ENCODE measurements at regions not wholly inside any gene's neighbourhood (a gene's known extent, or its start where the extent isn't known, plus 50 kb on each side); places are given as distances from the start of the nearest gene placed in this dataset.
A peak's percentile ranks its signal among the peaks of the same experiment; 100 is the strongest.

- Histone ChIP-seq H3K36me3 (ENCODE audit: control insufficient read depth in 2 of 2, insufficient read depth in 2 of 2, low read length in 2 of 2) (no peaks in the 10 kb centered on the region), H3K9ac (ENCODE audit: low read depth in 1 of 2, low read length in 2 of 2) (no peak overlapping the region), H3K4me3 (ENCODE audit: low read length in 2 of 2) (no peak overlapping the region), H3K27ac (ENCODE audit: low read depth in 2 of 2, low read length in 2 of 2) (no peak overlapping the region), H3K4me1 (ENCODE audit: control insufficient read depth in 2 of 2, insufficient read depth in 2 of 2, low read length in 2 of 2) (no peaks in the 10 kb centered on the region), H3K27me3 (ENCODE audit: control insufficient read depth in 2 of 2, insufficient read depth in 2 of 2, low read length in 2 of 2) (no peaks in the 10 kb centered on the region), H3K9me3 (ENCODE audit: control insufficient read depth in 2 of 2, low read length in 2 of 2) (no peaks in the 10 kb centered on the region)
These were observed 251.9 kb downstream of the SEC23A start for GRCh38 chr14:38851111-38851510.

GRCh38 chr14:38850664-38851063, 252.4 kb downstream of the SEC23A start:
- Histone ChIP-seq H3K36me3 (ENCODE audit: control insufficient read depth in 2 of 2, insufficient read depth in 2 of 2, low read length in 2 of 2) (no peaks in the 10 kb centered on the region), H3K4me3 (ENCODE audit: low read length in 2 of 2) (no peak overlapping the region), H3K9me3 (ENCODE audit: control insufficient read depth in 2 of 2, low read length in 2 of 2) (no peaks in the 10 kb centered on the region), H3K27me3 (ENCODE audit: control insufficient read depth in 2 of 2, insufficient read depth in 2 of 2, low read length in 2 of 2) (no peaks in the 10 kb centered on the region), H3K4me1 (ENCODE audit: control insufficient read depth in 2 of 2, insufficient read depth in 2 of 2, low read length in 2 of 2) (no peaks in the 10 kb centered on the region), H3K27ac (ENCODE audit: low read depth in 2 of 2, low read length in 2 of 2) (no peak overlapping the region), H3K9ac (ENCODE audit: low read depth in 1 of 2, low read length in 2 of 2) (no peak overlapping the region)

GRCh38 chr14:38848243-38848935, 254.6 kb downstream of the SEC23A start:
- no peaks in the 10 kb centered on the region for H3K9me3 ChIP-seq (ENCODE audit: control insufficient read depth in 2 of 2, low read length in 2 of 2)
- H3K9ac ChIP-seq (ENCODE audit: low read depth in 1 of 2, low read length in 2 of 2): no peak overlapping the region
- no peaks in the 10 kb centered on the region for H3K36me3 ChIP-seq (ENCODE audit: control insufficient read depth in 2 of 2, insufficient read depth in 2 of 2, low read length in 2 of 2)
- no peak overlapping the region for H3K27ac ChIP-seq (ENCODE audit: low read depth in 2 of 2, low read length in 2 of 2)
- H3K4me1 ChIP-seq (ENCODE audit: control insufficient read depth in 2 of 2, insufficient read depth in 2 of 2, low read length in 2 of 2): no peaks in the 10 kb centered on the region
- no peak overlapping the region for H3K4me3 ChIP-seq (ENCODE audit: low read length in 2 of 2)
- no peaks in the 10 kb centered on the region for H3K27me3 ChIP-seq (ENCODE audit: control insufficient read depth in 2 of 2, insufficient read depth in 2 of 2, low read length in 2 of 2)

- no peaks in the 10 kb centered on the region for H3K4me1 ChIP-seq (ENCODE audit: control insufficient read depth in 2 of 2, insufficient read depth in 2 of 2, low read length in 2 of 2)
- H3K9ac ChIP-seq (ENCODE audit: low read depth in 1 of 2, low read length in 2 of 2): no peak overlapping the region
- no peak overlapping the region for H3K4me3 ChIP-seq (ENCODE audit: low read length in 2 of 2)
- H3K27ac ChIP-seq (ENCODE audit: low read depth in 2 of 2, low read length in 2 of 2): no peak overlapping the region
- H3K9me3 ChIP-seq (ENCODE audit: control insufficient read depth in 2 of 2, low read length in 2 of 2): no peaks in the 10 kb centered on the region
- no peaks in the 10 kb centered on the region for H3K27me3 ChIP-seq (ENCODE audit: control insufficient read depth in 2 of 2, insufficient read depth in 2 of 2, low read length in 2 of 2)
- no peaks in the 10 kb centered on the region for H3K36me3 ChIP-seq (ENCODE audit: control insufficient read depth in 2 of 2, insufficient read depth in 2 of 2, low read length in 2 of 2)
These were observed 255.9 kb downstream of the SEC23A start for GRCh38 chr14:38847161-38847560.

- Histone ChIP-seq H3K27ac (ENCODE audit: low read depth in 2 of 2, low read length in 2 of 2) (peak overlapping the region; percentile 52 to 59), H3K9me3 (ENCODE audit: control insufficient read depth in 2 of 2, low read length in 2 of 2) (no peaks in the 10 kb centered on the region), H3K36me3 (ENCODE audit: control insufficient read depth in 2 of 2, insufficient read depth in 2 of 2, low read length in 2 of 2) (no peaks in the 10 kb centered on the region), H3K4me1 (ENCODE audit: control insufficient read depth in 2 of 2, insufficient read depth in 2 of 2, low read length in 2 of 2) (peaks cover 20 to 24% of the 10 kb centered on the region in 2 donors), H3K27me3 (ENCODE audit: control insufficient read depth in 2 of 2, insufficient read depth in 2 of 2, low read length in 2 of 2) (no peaks in the 10 kb centered on the region), H3K9ac (ENCODE audit: low read depth in 1 of 2, low read length in 2 of 2) (no peak overlapping the region), H3K4me3 (ENCODE audit: low read length in 2 of 2) (no peak overlapping the region)
These were observed 263.2 kb downstream of the SEC23A start for GRCh38 chr14:38839694-38840365.

GRCh38 chr14:38838979-38839323, 264.1 kb downstream of the SEC23A start:
- peak overlapping the region in 1 of 2 donors; percentile 35 for H3K27ac ChIP-seq (ENCODE audit: low read depth in 2 of 2, low read length in 2 of 2)
- H3K4me1 ChIP-seq (ENCODE audit: control insufficient read depth in 2 of 2, insufficient read depth in 2 of 2, low read length in 2 of 2): peaks cover 20 to 24% of the 10 kb centered on the region in 2 donors
- H3K9me3 ChIP-seq (ENCODE audit: control insufficient read depth in 2 of 2, low read length in 2 of 2): no peaks in the 10 kb centered on the region
- no peak overlapping the region for H3K9ac ChIP-seq (ENCODE audit: low read depth in 1 of 2, low read length in 2 of 2)
- H3K27me3 ChIP-seq (ENCODE audit: control insufficient read depth in 2 of 2, insufficient read depth in 2 of 2, low read length in 2 of 2): no peaks in the 10 kb centered on the region
- no peaks in the 10 kb centered on the region for H3K36me3 ChIP-seq (ENCODE audit: control insufficient read depth in 2 of 2, insufficient read depth in 2 of 2, low read length in 2 of 2)
- H3K4me3 ChIP-seq (ENCODE audit: low read length in 2 of 2): no peak overlapping the region

GRCh38 chr14:38838049-38838978, 264.7 kb downstream of the SEC23A start:
- Histone ChIP-seq H3K27ac (ENCODE audit: low read depth in 2 of 2, low read length in 2 of 2) (peak overlapping the region; percentile 32 to 43), H3K9me3 (ENCODE audit: control insufficient read depth in 2 of 2, low read length in 2 of 2) (no peaks in the 10 kb centered on the region), H3K9ac (ENCODE audit: low read depth in 1 of 2, low read length in 2 of 2) (no peak overlapping the region), H3K4me3 (ENCODE audit: low read length in 2 of 2) (no peak overlapping the region), H3K27me3 (ENCODE audit: control insufficient read depth in 2 of 2, insufficient read depth in 2 of 2, low read length in 2 of 2) (no peaks in the 10 kb centered on the region), H3K4me1 (ENCODE audit: control insufficient read depth in 2 of 2, insufficient read depth in 2 of 2, low read length in 2 of 2) (peaks cover 20 to 24% of the 10 kb centered on the region in 2 donors), H3K36me3 (ENCODE audit: control insufficient read depth in 2 of 2, insufficient read depth in 2 of 2, low read length in 2 of 2) (no peaks in the 10 kb centered on the region)

GRCh38 chr14:38837343-38838048, 265.5 kb downstream of the SEC23A start:
- Histone ChIP-seq H3K27me3 (ENCODE audit: control insufficient read depth in 2 of 2, insufficient read depth in 2 of 2, low read length in 2 of 2) (no peaks in the 10 kb centered on the region), H3K9me3 (ENCODE audit: control insufficient read depth in 2 of 2, low read length in 2 of 2) (no peaks in the 10 kb centered on the region), H3K4me3 (ENCODE audit: low read length in 2 of 2) (no peak overlapping the region), H3K27ac (ENCODE audit: low read depth in 2 of 2, low read length in 2 of 2) (peak overlapping the region in 1 of 2 donors; percentile 43), H3K4me1 (ENCODE audit: control insufficient read depth in 2 of 2, insufficient read depth in 2 of 2, low read length in 2 of 2) (peaks cover 20 to 24% of the 10 kb centered on the region in 2 donors), H3K9ac (ENCODE audit: low read depth in 1 of 2, low read length in 2 of 2) (no peak overlapping the region), H3K36me3 (ENCODE audit: control insufficient read depth in 2 of 2, insufficient read depth in 2 of 2, low read length in 2 of 2) (no peaks in the 10 kb centered on the region)

GRCh38 chr14:38836539-38836938, 266.5 kb downstream of the SEC23A start:
- Histone ChIP-seq H3K27ac (ENCODE audit: low read depth in 2 of 2, low read length in 2 of 2) (no peak overlapping the region), H3K4me1 (ENCODE audit: control insufficient read depth in 2 of 2, insufficient read depth in 2 of 2, low read length in 2 of 2) (peaks cover 20 to 24% of the 10 kb centered on the region in 2 donors), H3K36me3 (ENCODE audit: control insufficient read depth in 2 of 2, insufficient read depth in 2 of 2, low read length in 2 of 2) (no peaks in the 10 kb centered on the region), H3K4me3 (ENCODE audit: low read length in 2 of 2) (no peak overlapping the region), H3K9me3 (ENCODE audit: control insufficient read depth in 2 of 2, low read length in 2 of 2) (no peaks in the 10 kb centered on the region), H3K9ac (ENCODE audit: low read depth in 1 of 2, low read length in 2 of 2) (no peak overlapping the region), H3K27me3 (ENCODE audit: control insufficient read depth in 2 of 2, insufficient read depth in 2 of 2, low read length in 2 of 2) (no peaks in the 10 kb centered on the region)
